ENCODE measurements at regions not wholly inside any gene's neighbourhood (a gene's known extent, or its start where the extent isn't known, plus 50 kb on each side); places are given as distances from the start of the nearest gene placed in this dataset.

GRCh38 chr12:30164382-30165318, 380.9 kb upstream of the TMTC1 start:
- no peak for TF ChIP-seq RAD21 (IDR thresholded peaks at IDR 0.05; ENCODE audit: low read length)
- TF ChIP-seq CTCF (conservative IDR thresholded peaks at IDR 0.05; ENCODE audit: low read depth, low read length), result no peak
- TF ChIP-seq POLR2A (IDR thresholded peaks at IDR 0.05; ENCODE audit: low read depth, low read length), result no peak
- no peak for TF ChIP-seq CEBPB (IDR thresholded peaks at IDR 0.05; ENCODE audit: low read depth, low read length)
- no peak for TF ChIP-seq MAZ (IDR thresholded peaks at IDR 0.05; ENCODE audit: borderline replicate concordance, low read depth, low read length)
- no peak for TF ChIP-seq MAFK (IDR thresholded peaks at IDR 0.05; ENCODE audit: low read depth, low read length)
- TF ChIP-seq USF2 (IDR thresholded peaks at IDR 0.05; ENCODE audit: low read depth, low read length), result no peak
- no peak for TF ChIP-seq RFX5 (IDR thresholded peaks at IDR 0.05; ENCODE audit: low read depth, low read length)
- no peak for TF ChIP-seq NFE2L2 (IDR thresholded peaks at IDR 0.05; ENCODE audit: low read depth, low read length)
- TF ChIP-seq SMC3 (IDR thresholded peaks at IDR 0.05; ENCODE audit: low read depth, low read length), result no peak
- TF ChIP-seq FOS (IDR thresholded peaks at IDR 0.05; ENCODE audit: low read depth, low read length), result no peak
- TF ChIP-seq RCOR1 (IDR thresholded peaks at IDR 0.05; ENCODE audit: insufficient replicate concordance, low read length), result no peak
- TF ChIP-seq CHD1 (IDR thresholded peaks at IDR 0.05; ENCODE audit: low read depth, low read length), result no peak
